T-cell (primary cell): ENCODE measurements at regions not wholly inside any gene's neighbourhood (a gene's known extent, or its start where the extent isn't known, plus 50 kb on each side); places are given as distances from the start of the nearest gene placed in this dataset.

Experiments
- ATAC-seq, 4 experiments: fragments of 200-7000 bp in 3 of 4; fragments of 150-1000 bp in 1 of 4; cut with Tn5 transposase; replicated peaks in 1 of 4; 1 replicate in 3 of 4; 2 replicates in 1 of 4; pipeline ENCODE4 v1.10.0; 2021; ENCODE audit warnings: moderate library complexity in 3 of 4, mild to moderate bottlenecking in 2 of 4, moderate number of reproducible peaks in 1 of 4
- CTCF ChIA-PET, 2 donors: fragments of 300-600 bp; sonication (Branson Sonifier 250); formaldehyde crosslinking; loops; one replicate each; lab custom pipeline; 2022; ENCODE audit warnings: antibody characterized with exemption in 2 of 2; lab: Charles Lee
- POLR2A ChIA-PET, 2 donors: fragments of 300-600 bp; sonication (Branson Sonifier 250); formaldehyde crosslinking; loops; one replicate each; lab custom pipeline; 2022; ENCODE audit warnings: antibody characterized with exemption in 2 of 2; lab: Charles Lee
- DNase-seq, 35 experiments: peaks; one replicate each; pipeline versions ENCODE4 v3.0.0 to v3.0.0-alpha.2; 2013 to 2023
- H3K27ac ChIP-seq: one replicate; pipeline ENCODE4 v1.5.1; 2013; ENCODE audit warnings: low read length
- H3K27me3 ChIP-seq, 2 experiments: replicated peaks in 1 of 2; 1 replicate in 1 of 2; 2 replicates in 1 of 2; pipeline versions ENCODE4 v1.6.1 to v1.7.0; 2013; ENCODE audit warnings: low read length in 1 of 2, mixed read lengths in 1 of 2; ENCODE audit not compliant: control insufficient read depth in 2 of 2, insufficient read depth in 2 of 2; ENCODE audit errors: extremely low read depth in 1 of 2
- H3K36me3 ChIP-seq, 2 donors: 1 replicate in 1 of 2; 2 replicates in 1 of 2; pipeline versions ENCODE4 v1.6.1 to v1.7.0; 2013; ENCODE audit warnings: low read length in 1 of 2; ENCODE audit not compliant: control insufficient read depth in 2 of 2, insufficient read depth in 1 of 2; ENCODE audit errors: extremely low read depth in 1 of 2
- H3K4me1 ChIP-seq, 2 experiments: 1 replicate in 1 of 2; 2 replicates in 1 of 2; pipeline versions ENCODE4 v1.6.1 to v1.7.0; 2013; ENCODE audit warnings: low read length in 2 of 2, mixed read lengths in 1 of 2; ENCODE audit not compliant: insufficient read depth in 2 of 2, control insufficient read depth in 1 of 2; ENCODE audit errors: extremely low read depth in 1 of 2
- H3K4me3 ChIP-seq, 2 donors: 1 replicate in 1 of 2; 2 replicates in 1 of 2; pipeline versions ENCODE4 v1.5.1 to v1.7.0; 2013; ENCODE audit warnings: mild to moderate bottlenecking in 2 of 2, low read length in 1 of 2, moderate library complexity in 1 of 2; ENCODE audit not compliant: control insufficient read depth in 1 of 2; ENCODE audit errors: extremely low read depth in 1 of 2
- H3K9me3 ChIP-seq: 2 replicates; pipeline ENCODE4 v1.7.0; 2013
- H3K27ac Mint-ChIP-seq, 2 donors: one replicate each; pipeline ENCODE4 v1.8.0; 2020 to 2021; ENCODE audit warnings: mild to moderate bottlenecking in 2 of 2, mixed read lengths in 2 of 2
- H3K27me3 Mint-ChIP-seq, 2 donors: one replicate each; pipeline ENCODE4 v1.8.0; 2021 to 2022; ENCODE audit warnings: mixed read lengths in 2 of 2
- H3K36me3 Mint-ChIP-seq: one replicate; pipeline ENCODE4 v1.8.0; 2021; ENCODE audit warnings: mixed read lengths
- H3K4me1 Mint-ChIP-seq, 3 donors: one replicate each; pipeline ENCODE4 v1.8.0; 2020 to 2022; ENCODE audit warnings: mixed read lengths in 3 of 3, mild to moderate bottlenecking in 1 of 3
- H3K4me3 Mint-ChIP-seq, 3 donors: one replicate each; pipeline ENCODE4 v1.8.0; 2020 to 2022; ENCODE audit warnings: mild to moderate bottlenecking in 3 of 3, mixed read lengths in 3 of 3, moderate library complexity in 3 of 3
- H3K9me3 Mint-ChIP-seq, 3 donors: one replicate each; pipeline ENCODE4 v1.8.0; 2020 to 2022; ENCODE audit warnings: mixed read lengths in 3 of 3
- WGBS: methylation state at CpG from one replicate; pipeline ENCODE4 v1.1.5; 2013; ENCODE audit warnings: missing lambda C conversion rate; ENCODE audit not compliant: insufficient coverage; 5-methylcytosine and 5-hydroxymethylcytosine counted together

DNA sequence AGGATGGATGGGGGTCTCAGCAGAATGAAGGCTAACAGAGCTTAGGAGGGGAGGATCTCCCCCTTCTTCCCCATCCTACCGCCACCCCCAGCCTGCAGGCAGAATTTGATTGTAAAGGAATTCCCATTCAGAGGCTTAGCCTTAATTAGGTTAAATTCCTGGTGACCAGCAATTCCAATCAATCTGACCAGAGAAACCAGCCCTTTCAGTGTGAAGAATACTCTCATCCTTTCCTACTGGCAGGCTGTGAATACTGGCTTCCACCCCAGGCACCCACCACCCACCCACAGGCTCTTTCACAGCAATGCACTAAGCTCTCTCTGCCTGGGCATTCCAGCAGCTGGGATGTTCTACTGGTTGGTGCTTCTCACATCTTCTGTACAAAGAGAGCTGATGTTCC is 137.9 kb upstream of the LYZL1 start:
- ChIA-PET CTCF (no interaction called here), POLR2A (no interaction called here)
- H3K36me3 ChIP-seq = no peaks in the 10 kb centered on the region
- DNase-seq (no peak), ATAC-seq (no peak)
- no peaks in the 10 kb centered on the region for H3K4me1 Mint-ChIP-seq
- WGBS = no CpG with 5 or more reads among the region's 1 CpG
- H3K27ac Mint-ChIP-seq = no peak overlapping the region
- H3K4me3 ChIP-seq = no peak overlapping the region
- no peak overlapping the region for H3K27ac ChIP-seq
- H3K36me3 Mint-ChIP-seq = no peaks in the 10 kb centered on the region
- H3K9me3 Mint-ChIP-seq = no peaks in the 10 kb centered on the region
- no peak overlapping the region for H3K4me3 Mint-ChIP-seq
- H3K9me3 ChIP-seq = no peaks in the 10 kb centered on the region
- no peaks in the 10 kb centered on the region for H3K27me3 ChIP-seq
- H3K4me1 ChIP-seq = no peaks in the 10 kb centered on the region
- H3K27me3 Mint-ChIP-seq = peaks cover 0 to 4% of the 10 kb centered on the region in 2 donors

- no peaks in the 10 kb centered on the region for H3K9me3 ChIP-seq
- ChIA-PET POLR2A (no interaction called here), CTCF (no interaction called here)
- peaks cover 0 to 10% of the 10 kb centered on the region in 2 donors for H3K27me3 Mint-ChIP-seq
- no peak overlapping the region for H3K4me3 Mint-ChIP-seq
- no peak overlapping the region for H3K27ac Mint-ChIP-seq
- H3K27ac ChIP-seq = no peak overlapping the region
- H3K4me1 Mint-ChIP-seq = no peaks in the 10 kb centered on the region
- H3K4me3 ChIP-seq = no peak overlapping the region
- no peaks in the 10 kb centered on the region for H3K4me1 ChIP-seq
- no peaks in the 10 kb centered on the region for H3K9me3 Mint-ChIP-seq
- no peaks in the 10 kb centered on the region for H3K36me3 ChIP-seq
- DNase-seq (no peak), ATAC-seq (no peak)
- peaks cover 0 to 3% of the 10 kb centered on the region in 2 experiments for H3K27me3 ChIP-seq
- H3K36me3 Mint-ChIP-seq = no peaks in the 10 kb centered on the region
- WGBS = 33% methylated on average over 1 of the region's 2 CpGs
These were observed 131.5 kb upstream of the LYZL1 start for GRCh38 chr10:29157321-29157720.

- Histone ChIP-seq H3K27me3 (peaks cover 0 to 3% of the 10 kb centered on the region in 2 experiments), H3K36me3 (no peaks in the 10 kb centered on the region), H3K9me3 (no peaks in the 10 kb centered on the region), H3K4me3 (no peak overlapping the region), H3K27ac (no peak overlapping the region), H3K4me1 (no peaks in the 10 kb centered on the region)
- ATAC-seq (no peak), DNase-seq (no peak)
- H3K27me3 Mint-ChIP-seq = peaks cover 0 to 10% of the 10 kb centered on the region in 2 donors
- no peak overlapping the region for H3K27ac Mint-ChIP-seq
- no CpG with 5 or more reads among the region's 4 CpGs for WGBS
- H3K36me3 Mint-ChIP-seq = no peaks in the 10 kb centered on the region
- CTCF ChIA-PET = no interaction called here
- H3K9me3 Mint-ChIP-seq = peaks cover 0 to 4% (median 0%) of the 10 kb centered on the region in 3 donors
- no peak overlapping the region for H3K4me3 Mint-ChIP-seq
- POLR2A ChIA-PET = no interaction called here
- H3K4me1 Mint-ChIP-seq = no peaks in the 10 kb centered on the region
These were observed 130.8 kb upstream of the LYZL1 start for GRCh38 chr10:29158066-29158465.

GRCh38 chr10:29160150-29160617 is 128.7 kb upstream of the LYZL1 start:
- no peak for DNase-seq
- Histone ChIP-seq H3K9me3 (no peaks in the 10 kb centered on the region), H3K36me3 (no peaks in the 10 kb centered on the region), H3K4me1 (no peaks in the 10 kb centered on the region), H3K4me3 (no peak overlapping the region), H3K27me3 (peaks cover 0 to 3% of the 10 kb centered on the region in 2 experiments), H3K27ac (no peak overlapping the region)
- 71% methylated on average over 5 of the region's 7 CpGs for WGBS
- Mint-ChIP-seq H3K4me3 (no peak overlapping the region), H3K27ac (no peak overlapping the region), H3K27me3 (peaks cover 0 to 8% of the 10 kb centered on the region in 2 donors), H3K9me3 (peaks cover 4 to 9% (median 4%) of the 10 kb centered on the region in 3 donors), H3K4me1 (no peaks in the 10 kb centered on the region), H3K36me3 (no peaks in the 10 kb centered on the region)
- ChIA-PET POLR2A (no interaction called here), CTCF (no interaction called here)
- ATAC-seq = no peak

DNA sequence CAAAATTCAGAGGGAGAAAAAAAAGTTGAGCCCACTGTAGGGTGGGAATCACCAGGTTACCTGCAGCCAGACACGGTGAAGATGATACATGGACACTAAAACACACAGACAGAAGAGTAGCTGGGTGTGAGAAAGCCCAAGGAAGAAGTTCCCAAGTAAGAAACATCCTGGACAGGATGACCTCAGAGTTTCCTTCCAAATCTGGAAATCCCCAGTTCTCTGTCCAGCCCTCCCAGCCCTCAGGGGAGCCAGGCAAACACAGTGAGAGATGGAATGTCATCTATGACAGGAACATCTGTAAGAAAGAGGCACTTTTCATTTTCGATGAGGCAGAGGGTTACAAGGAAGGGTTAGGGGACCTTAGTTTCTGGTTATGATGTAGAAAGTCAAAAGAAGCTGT is 125.1 kb upstream of the LYZL1 start:
- Histone ChIP-seq H3K27ac (no peak overlapping the region), H3K36me3 (no peaks in the 10 kb centered on the region), H3K9me3 (no peaks in the 10 kb centered on the region), H3K4me1 (no peaks in the 10 kb centered on the region), H3K27me3 (no peaks in the 10 kb centered on the region), H3K4me3 (no peak overlapping the region)
- no CpG with 5 or more reads among the region's 2 CpGs for WGBS
- no peak for ATAC-seq
- Mint-ChIP-seq H3K36me3 (no peaks in the 10 kb centered on the region), H3K4me1 (no peaks in the 10 kb centered on the region), H3K27me3 (peaks cover 0 to 6% of the 10 kb centered on the region in 2 donors), H3K9me3 (peaks cover 7 to 19% (median 8%) of the 10 kb centered on the region in 3 donors), H3K4me3 (no peak overlapping the region), H3K27ac (no peak overlapping the region)
- no peak for DNase-seq
- ChIA-PET CTCF (interaction anchor here in 1 of 2 donors (0.6 kb wide), 1 partner anchor 28 kb away, joined by 5 read pairs; no protein-coding TSS in a partner anchor), POLR2A (no interaction called here)

DNA sequence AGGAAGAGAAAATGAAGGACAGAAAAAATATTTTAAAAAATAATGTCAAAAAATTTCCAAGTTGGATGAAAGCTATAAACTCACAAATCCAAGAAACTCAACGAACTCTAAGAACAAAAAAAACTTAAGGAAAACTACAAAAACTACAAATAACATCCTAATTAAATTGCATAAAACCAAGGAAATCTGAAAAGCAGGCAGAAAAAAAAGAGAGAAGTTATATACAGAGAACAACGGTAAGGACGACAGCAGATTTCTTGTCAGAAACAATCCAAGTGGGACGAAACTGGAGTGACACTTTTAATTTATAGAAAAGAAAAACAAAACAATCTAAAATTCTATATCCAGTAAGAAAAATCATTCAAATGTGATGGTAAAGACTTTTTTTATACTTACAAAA is 122.2 kb upstream of the LYZL1 start:
- H3K9me3 ChIP-seq = no peaks in the 10 kb centered on the region
- ATAC-seq (no peak), DNase-seq (no peak)
- ChIA-PET POLR2A (no interaction called here), CTCF (no interaction called here)
- no peak overlapping the region for H3K4me3 ChIP-seq
- H3K4me3 Mint-ChIP-seq = no peak overlapping the region
- H3K27ac Mint-ChIP-seq = no peak overlapping the region
- H3K36me3 ChIP-seq = no peaks in the 10 kb centered on the region
- H3K27me3 ChIP-seq = peaks cover 0 to 2% of the 10 kb centered on the region in 2 experiments
- no peaks in the 10 kb centered on the region for H3K4me1 ChIP-seq
- H3K4me1 Mint-ChIP-seq = no peaks in the 10 kb centered on the region
- no CpG with 5 or more reads among the region's 4 CpGs for WGBS
- peaks cover 3% of the 10 kb centered on the region for H3K36me3 Mint-ChIP-seq
- H3K9me3 Mint-ChIP-seq = peaks cover 11 to 38% (median 23%) of the 10 kb centered on the region in 3 donors
- H3K27ac ChIP-seq = no peak overlapping the region
- no peaks in the 10 kb centered on the region for H3K27me3 Mint-ChIP-seq

GRCh38 chr10:29169021-29169420 is 119.8 kb upstream of the LYZL1 start:
- Mint-ChIP-seq H3K27me3 (no peaks in the 10 kb centered on the region), H3K36me3 (peaks cover 3% of the 10 kb centered on the region), H3K9me3 (peaks cover 8 to 38% (median 23%) of the 10 kb centered on the region in 3 donors), H3K27ac (no peak overlapping the region), H3K4me1 (no peaks in the 10 kb centered on the region), H3K4me3 (no peak overlapping the region)
- WGBS = no CpG with 5 or more reads among the region's 2 CpGs
- ChIA-PET POLR2A (no interaction called here), CTCF (no interaction called here)
- ATAC-seq (no peak), DNase-seq (no peak)
- no peaks in the 10 kb centered on the region for H3K4me1 ChIP-seq
- H3K27ac ChIP-seq = no peak overlapping the region
- no peak overlapping the region for H3K4me3 ChIP-seq
- no peaks in the 10 kb centered on the region for H3K9me3 ChIP-seq
- no peaks in the 10 kb centered on the region for H3K36me3 ChIP-seq
- H3K27me3 ChIP-seq = peaks cover 0 to 2% of the 10 kb centered on the region in 2 experiments
